ENCODE measurements at regions not wholly inside any gene's neighbourhood (a gene's known extent, or its start where the extent isn't known, plus 50 kb on each side); places are given as distances from the start of the nearest gene placed in this dataset.
"Not testable (repeated sequence)": the region's sequence is repeated elsewhere in the genome, so short reads cannot be mapped to it uniquely, and the experiment has no call there.

DNA sequence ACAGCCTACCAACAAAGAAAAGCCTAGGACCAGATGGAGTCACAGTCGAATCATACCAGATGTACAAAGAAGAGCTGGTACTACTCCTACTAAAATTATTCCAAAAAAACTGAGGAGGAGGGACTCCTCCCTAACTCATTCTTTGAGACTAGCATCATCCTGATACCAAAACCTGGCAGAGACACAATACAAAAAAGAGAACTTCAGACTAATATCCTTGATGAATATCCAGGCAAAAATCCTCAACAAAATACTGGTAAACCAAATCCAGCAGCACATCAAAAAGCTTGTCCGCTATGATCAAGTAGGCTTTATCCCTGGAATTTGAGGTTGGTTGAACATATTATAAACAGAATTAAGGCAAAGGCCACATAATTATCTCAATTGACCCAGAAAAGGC is 900.4 kb upstream of the ARRDC3 start:
- DNase-seq (ENCODE audit: low spot score), result no peak

DNA sequence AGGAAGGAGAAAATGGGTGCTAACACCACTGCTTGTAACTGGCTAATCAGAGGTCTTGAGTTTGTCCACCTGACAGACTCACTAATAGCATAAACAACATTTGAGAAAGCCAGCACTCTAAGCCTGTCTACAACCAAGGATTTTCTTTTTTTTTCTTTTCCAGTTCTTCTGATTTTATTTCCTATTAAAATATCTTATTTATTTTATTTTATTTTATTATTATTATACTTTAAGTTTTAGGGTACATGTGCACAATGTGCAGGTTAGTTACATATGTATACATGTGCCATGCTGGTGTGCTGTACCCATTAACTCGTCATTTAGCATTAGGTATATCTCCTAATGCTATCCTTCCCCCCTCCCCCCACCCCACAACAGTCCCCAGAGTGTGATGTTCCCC is 888.6 kb upstream of the ARRDC3 start:
- DNase-seq (ENCODE audit: low spot score), result not testable (repeated sequence)

DNA sequence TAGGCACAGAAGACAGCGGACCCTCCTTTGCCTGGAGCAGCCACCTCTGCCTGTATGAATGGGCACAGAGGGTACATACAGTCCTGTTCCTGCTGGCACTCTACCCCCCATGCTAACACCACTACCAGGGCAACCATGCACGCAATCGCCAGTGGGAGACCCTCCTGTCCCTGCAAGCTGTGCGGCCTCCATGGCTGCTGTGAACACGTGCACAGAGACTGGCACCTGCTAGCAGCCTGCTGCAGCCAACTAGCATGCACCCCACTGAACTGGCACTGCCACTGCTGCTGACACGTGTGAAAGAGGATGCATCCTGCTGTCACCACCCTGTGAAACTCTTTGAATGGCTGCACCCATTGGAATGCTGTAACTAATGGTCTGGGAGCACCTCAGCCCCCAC is 885.2 kb upstream of the ARRDC3 start:
- no peak for DNase-seq (ENCODE audit: low spot score)

DNA sequence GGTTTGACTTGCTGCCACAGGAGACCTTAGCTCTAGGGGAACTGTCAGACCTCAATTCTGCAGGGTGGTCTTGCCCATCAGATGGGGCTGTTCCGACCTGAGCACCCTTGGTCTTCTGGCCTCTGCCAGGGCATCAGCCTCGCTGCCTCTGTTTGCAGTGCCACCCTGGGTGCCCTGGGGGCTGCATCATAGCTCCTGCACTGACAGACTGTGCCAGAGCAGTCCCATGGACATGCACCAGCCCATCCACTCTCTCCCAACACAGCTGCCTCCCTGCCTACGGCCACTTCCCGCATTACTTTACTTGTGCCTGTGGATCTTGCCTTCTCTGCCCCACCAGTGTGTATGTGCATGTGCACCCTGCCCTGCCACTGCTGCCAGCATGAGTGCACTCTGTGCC is 884.7 kb upstream of the ARRDC3 start:
- DNase-seq (ENCODE audit: low spot score), result no peak

DNA sequence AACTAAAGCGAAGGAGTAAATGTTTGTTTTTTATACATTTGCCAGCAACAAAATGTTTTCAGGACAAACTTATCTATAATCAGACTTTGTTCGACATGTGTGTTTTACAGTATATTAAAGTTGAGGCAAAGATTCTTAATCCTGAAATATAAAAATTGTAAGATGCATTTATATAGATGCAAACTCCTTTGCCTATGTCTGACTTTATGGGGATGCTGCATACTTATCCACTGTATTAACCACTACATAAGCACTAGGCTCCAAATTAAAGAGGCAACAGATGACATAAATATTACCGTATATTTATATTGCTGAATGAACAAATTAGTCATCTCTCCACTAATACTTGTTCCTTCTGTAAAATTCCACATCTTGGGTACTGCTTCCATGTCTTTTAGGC is 882.7 kb upstream of the ARRDC3 start:
- no peak for DNase-seq (ENCODE audit: low spot score)

DNA sequence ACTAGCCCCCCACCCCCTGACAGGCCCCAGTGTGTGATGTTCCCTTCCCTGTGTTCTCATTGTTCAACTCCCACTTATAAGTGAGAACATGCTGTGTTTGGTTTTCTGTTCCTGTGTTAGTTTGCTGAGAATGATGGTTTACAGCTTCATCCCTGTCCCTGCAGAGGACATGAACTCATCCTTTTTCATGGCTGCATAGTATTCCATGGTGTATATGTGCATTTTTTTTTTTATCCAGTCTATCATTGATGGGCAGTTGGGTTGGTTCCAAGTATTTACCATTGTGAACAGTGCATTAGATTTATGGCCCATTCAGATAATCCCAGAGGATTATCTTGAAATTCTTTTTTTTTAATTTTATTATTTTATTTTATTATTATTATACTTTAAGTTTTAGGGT is 872.5 kb upstream of the ARRDC3 start:
- DNase-seq (ENCODE audit: low spot score), result not testable (repeated sequence)

DNA sequence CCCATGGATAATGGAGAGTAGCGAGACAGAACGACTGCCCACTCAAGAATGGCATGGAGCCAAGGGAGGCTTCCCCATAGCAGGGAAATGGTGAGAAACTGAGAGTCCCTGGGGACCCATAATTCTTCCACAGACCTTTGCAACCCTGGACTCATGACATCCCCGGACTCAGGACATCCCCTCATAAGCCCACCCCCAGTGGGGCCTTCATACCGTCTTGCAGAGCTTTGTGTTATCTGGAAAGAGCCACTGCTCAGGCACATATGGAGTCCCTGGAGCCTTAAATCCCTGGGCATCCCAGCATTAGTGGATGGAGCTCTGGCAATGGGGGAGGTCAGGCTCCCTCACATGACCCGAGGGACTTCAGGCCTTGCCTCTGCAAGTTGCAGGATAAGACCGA is 865.4 kb upstream of the ARRDC3 start:
- no peak for DNase-seq (ENCODE audit: low spot score)

DNA sequence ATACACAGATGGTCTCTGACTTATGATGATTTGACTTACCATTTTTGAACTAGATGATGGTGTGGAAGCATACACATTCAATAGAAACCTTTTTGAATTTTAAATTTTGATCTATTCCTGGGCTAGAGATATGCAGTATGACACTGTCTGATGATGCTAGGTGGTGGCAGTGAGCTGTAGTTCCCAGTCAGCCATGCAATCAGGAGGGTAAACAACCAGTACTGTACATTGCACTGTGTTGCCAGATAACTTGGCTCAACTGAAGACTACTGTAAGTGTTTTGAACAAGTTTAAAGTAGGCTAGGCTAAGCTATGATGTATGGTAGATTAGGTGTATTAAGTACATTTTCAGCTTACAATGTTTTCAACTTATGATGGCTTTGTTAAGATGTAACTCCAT is 859.1 kb upstream of the ARRDC3 start:
- DNase-seq (ENCODE audit: low spot score), result no peak

DNA sequence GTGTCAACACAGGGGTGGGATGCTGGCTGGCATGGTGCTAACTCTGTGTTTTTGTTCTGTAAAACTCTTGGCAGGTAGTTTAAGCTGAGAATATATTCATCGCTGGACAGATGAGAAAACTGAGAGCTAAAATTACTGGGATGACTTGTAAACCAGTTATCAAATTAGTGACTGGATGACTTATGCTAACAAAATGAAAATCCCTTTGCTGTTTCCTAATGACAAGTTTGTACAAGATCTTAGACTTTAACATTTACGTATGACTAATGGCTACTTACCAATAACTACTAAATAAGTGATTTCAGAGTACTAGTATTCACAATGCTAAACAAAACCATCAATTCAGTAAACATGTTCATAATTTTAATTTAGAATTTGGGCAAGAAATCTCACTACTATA is 854.8 kb upstream of the ARRDC3 start:
- no peak for DNase-seq (ENCODE audit: low spot score)

DNA sequence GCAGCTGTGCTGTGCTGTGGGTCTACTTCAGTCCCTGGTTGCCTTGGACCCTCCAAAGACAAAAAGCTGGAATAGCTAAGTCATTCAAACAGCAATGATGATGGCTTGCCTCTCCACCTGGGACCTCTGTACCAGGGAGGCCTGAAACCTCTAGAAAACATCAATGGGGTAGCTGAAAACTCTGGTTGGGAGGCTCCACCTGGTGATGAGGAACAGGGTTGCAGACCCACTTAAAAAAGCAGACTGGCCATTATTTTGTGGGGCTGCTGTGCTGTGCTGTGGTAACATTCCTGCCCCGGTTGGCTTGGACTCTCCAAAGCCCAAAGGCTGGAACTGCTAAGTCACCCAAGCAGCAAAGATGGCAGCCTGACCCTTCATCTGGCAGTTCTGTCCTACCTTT is 839.3 kb upstream of the ARRDC3 start:
- no peak for DNase-seq (ENCODE audit: low spot score)

DNA sequence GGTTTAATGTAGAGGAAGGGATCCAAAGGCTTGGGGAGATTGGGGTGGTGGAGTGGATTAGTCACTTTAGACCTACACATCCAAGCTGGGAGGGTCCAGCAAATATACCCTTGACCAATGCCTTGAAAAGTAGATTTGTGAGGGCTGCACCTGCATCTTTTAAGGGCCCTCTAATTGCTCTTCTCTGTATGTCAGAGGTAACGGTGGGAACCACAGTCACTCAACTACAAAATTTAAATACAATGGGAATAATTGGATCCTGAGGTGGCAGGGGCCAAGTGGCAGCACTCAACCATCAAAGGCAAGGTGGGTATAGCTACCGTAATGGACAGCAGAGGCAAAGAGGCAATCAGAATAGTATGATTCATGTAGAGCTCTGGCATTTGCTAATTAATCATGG is 833.7 kb upstream of the ARRDC3 start:
- not testable (repeated sequence) for DNase-seq (ENCODE audit: low spot score)

DNA sequence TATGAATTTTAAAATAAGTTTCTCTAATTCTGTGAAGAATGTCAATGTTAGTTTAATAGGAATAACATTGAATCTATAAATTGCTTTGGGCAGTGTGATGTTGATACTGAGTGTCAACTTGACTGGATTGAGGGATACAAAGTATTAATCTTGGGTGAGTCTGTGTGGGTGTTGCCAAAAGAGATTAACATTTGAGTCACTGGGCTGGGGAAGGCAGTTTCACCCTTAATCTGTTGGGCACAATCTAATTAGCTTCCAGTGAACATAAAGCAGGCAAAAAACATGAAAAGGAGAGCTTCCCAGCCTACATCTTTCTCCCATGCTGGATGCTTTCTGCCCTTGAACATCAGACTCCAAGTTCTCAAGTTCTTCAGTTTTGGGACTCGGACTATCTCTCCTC is 832.0 kb upstream of the ARRDC3 start:
- no peak for DNase-seq (ENCODE audit: low spot score)

DNA sequence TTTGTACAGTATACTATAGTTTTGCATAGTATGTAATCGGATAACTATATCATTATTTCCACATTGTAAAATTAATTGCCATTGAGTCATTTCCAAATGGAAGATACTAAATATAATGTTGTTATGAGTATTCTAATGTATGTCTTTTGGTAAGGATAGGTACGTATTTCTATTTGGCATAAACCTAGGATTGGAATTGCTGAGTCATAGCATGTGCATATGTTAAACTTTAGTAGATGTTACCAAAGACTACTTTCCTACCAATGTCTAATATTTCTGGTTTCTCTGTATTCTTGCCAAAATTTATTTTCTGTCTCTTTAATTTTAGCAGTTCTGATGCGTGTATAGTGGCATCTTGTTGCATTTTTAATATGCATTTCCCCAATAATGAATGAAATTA is 825.1 kb upstream of the ARRDC3 start:
- no peak for DNase-seq (ENCODE audit: low spot score)

DNA sequence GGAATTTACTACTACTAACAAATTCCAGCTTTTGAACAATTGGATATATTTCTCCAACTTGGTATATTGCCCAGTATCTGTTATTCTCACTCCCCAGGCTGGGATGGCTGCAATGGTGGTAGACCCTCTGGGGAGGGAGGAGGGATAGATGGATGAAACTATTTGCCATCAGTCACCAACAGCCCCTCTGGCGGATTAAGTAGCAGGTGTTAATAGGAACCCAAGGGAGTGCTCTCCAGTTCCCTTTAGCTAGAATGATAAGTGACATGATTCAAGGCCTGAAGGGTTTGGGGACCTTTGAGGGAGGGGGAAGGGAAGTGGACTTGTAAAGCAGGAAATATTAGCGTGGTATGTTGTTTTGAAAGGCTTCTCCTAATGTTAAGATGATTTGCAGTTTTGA is 824.0 kb upstream of the ARRDC3 start:
- DNase-seq (ENCODE audit: low spot score), result no peak

DNA sequence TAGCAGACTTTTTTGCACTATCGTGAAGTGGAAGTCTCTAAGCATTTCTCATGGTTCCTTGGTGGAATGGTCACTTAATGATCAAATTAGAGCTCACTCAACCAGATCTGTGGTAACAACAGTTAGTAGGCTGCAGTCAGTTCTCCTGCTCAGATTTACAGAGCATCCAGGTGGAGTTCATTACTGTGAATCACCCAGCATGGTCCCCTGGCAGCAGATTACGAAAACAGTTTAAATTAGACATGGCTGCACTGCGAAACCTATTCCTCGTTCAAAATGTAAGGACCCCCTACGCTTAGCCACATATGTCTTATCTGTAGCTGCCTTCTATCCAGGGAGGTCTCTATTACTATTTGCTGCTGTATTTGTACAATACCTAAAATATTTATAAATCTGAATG is 823.6 kb upstream of the ARRDC3 start:
- no peak for DNase-seq (ENCODE audit: low spot score)

DNA sequence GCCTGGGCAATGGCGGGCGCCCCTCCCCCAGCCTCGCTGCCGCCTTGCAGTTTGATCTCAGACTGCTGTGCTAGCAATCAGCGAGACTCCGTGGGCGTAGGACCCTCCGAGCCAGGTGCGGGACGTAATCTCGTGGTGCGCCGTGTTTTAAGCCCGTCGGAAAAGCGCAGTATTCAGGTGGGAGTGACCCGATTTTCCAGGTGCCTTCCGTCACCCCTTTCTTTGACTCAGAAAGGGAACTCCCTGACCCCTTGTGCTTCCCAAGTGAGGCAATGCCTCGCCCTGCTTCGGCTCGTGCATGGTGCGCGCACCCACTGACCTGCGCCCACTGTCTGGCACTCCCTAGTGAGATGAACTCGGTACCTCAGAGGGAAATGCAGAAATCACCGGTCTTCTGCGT is 815.9 kb upstream of the ARRDC3 start:
- DNase-seq (ENCODE audit: low spot score), result not testable (repeated sequence)

DNA sequence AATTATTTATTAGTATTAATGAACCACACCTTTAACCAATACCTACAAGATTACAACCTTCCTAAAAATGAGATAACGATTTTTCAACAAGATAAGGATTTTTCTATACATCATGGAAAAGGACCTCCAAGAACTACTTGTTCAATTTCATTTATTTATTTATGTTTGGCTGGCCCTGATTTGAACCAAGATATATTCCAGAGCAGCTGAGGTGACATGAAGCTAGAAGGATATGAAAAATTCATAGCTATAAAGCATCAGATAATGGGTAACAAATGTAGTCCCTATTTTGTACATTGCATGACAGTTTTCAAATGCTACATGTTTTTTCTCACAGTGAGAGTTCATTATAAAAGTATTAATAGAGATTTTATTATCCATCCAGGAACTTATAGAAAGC is 798.5 kb upstream of the ARRDC3 start:
- no peak for DNase-seq (ENCODE audit: low spot score)

DNA sequence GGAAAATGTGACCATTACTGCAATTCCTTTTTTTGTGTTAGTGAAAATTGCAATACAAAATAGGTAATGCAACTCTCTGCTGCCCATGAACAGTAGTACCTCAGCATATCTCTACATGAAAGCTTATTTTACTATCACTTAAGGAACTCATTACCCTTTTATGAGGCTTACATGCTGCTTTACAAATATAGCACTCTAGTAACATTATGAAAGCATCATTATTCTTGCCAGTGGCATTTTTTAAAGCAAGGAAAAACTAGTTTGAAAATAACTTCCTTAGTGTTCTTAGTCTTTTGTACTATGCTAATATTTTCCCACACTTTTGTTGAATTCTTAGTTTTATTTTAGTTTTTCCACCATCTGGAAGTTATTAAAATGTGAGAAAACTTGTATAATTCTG is 797.3 kb upstream of the ARRDC3 start:
- no peak for DNase-seq (ENCODE audit: low spot score)

DNA sequence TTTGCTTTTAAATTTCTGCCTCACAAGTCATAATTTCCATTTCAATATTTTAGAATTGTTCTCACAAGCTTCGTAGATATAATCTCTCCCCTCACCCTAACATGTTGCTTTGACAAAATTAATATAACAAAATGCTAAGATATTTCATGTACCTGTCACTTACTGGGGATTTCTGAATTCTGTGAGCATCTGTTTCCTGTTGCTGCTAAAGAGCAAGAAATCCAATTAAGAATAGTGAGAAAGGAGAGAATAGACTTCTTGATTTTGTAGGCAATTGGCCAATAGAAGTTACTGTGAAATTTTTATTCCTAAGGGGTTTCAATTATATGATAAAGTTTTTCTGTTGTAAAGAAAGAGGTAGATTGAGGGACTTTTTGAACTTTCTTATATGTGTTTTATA is 796.5 kb upstream of the ARRDC3 start:
- DNase-seq (ENCODE audit: low spot score), result no peak

DNA sequence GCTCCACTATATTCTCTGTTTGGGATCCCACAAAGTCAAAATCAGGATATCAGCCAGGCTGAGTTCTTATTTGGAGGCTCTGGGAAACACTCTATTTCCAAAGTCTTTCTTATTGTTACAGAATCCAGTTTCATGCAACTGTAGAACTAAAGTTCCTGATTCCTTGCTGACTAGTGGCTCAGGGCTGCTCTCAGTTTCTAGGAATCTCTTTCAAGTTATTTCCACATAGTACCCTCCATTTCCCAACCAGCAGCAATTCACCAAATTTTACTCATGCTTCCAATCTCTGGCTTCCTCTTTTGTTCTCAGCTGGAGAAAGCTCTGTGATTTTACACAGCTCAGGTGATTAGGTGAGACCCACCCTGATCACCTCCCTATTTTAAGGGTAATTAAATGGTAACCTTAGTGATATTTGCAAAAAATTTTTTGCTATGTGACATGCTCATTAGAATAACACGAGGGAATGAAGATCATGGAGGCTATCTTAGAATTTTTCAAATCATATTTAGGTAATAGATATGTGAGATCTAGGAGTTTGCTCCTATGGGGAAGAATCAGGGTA is 794.9 kb upstream of the ARRDC3 start:
- no peak for DNase-seq (ENCODE audit: low spot score)

DNA sequence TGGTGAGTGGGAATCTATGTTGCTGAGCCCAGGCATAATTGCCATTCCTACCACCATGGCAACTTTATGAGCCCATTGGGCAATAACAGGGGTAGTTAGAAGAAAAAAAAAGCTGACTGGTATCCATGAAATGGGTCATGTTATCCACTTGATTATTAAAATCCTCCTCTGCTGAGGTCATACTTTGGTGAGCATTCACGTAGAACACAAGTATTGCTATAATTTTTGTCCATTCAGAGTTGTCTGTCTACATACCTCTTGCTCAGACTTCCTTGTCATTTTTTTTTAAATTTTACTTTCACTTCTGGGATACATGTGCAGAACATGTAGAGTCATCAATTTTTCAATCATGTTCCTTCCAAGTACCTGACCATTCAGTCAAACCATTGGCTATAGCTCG is 780.8 kb upstream of the ARRDC3 start:
- no peak for DNase-seq (ENCODE audit: low spot score)

DNA sequence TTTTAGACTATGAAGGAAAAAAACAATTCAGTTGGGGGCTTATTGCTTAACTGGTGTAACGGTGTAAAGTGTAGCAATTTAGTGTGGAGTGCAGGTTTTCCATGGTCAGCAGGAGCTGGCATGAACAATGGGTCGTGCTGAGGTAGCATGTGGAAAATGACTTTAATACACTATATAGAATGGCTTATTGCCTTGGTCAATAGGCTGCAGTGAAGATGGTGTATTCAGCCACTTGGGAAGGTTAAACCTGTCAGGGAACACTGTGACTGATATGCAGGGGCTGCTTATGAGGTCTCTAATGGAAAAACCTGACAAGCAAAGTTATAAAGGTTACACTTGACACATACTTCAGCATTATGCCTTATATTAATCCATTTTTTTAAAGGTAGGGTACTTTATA is 764.7 kb upstream of the ARRDC3 start:
- no peak for DNase-seq (ENCODE audit: low spot score)

DNA sequence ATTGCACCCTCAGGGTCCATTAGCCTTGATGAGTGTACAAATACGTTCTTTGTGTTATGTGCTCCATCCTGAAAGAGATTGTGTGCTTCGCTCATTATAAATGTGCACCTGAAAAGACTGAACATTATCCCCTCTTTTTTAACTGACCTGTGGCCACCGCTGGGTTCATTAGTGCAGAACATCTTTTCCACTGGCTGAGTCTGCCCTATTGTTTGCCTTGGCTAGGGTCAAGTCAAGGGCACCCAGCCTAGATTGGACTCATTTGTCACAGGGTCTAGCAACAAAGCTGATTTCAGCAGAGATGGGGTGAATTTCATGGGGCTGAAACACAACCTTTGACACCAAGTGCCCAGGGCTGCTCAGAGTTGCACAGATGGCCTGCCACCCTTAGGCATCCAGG is 764.1 kb upstream of the ARRDC3 start:
- DNase-seq (ENCODE audit: low spot score), result no peak

DNA sequence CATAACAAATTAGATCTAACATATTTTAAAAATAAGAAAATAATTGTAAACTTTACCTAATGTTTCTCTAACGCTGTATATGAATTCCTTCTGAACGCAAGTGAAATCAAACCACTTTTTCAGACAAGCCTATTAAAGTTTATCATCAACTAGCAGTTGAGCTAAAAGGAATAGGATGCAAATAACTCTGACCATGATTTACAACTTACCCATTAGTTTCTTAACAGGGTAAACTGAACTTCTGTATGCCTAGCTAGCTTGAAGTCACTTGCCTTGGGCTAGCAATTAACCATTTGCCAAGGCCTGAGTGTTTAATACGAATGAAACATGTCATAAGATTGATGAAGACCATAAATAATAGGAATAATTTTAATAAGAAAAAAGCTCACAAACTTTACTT is 762.7 kb upstream of the ARRDC3 start:
- DNase-seq (ENCODE audit: low spot score), result no peak

DNA sequence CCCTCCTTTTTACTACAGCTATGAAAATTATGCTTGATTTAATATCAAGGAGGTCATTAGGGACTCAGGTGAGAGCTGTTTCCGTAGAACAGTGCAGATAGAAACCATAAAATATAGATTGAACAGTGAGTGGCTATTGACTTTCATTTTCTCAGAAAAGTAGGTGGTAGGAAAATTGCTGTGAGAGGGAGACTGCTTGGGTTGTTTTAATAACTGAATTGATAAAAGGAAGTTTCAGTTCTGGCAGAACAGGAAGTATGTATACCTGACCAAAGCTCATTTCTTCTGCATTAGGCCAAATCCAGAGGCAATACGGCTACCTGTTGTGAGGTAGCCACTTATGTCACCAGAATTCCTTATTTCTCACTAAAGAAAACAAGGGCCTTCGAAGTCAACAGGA is 761.7 kb upstream of the ARRDC3 start:
- no peak for DNase-seq (ENCODE audit: low spot score)

Data from CD4-positive, alpha-beta T cell treated with Interleukin-15 for 4 hours (primary cell).